HG02610 (cell line): ENCODE measurements at regions not wholly inside any gene's neighbourhood (a gene's known extent, or its start where the extent isn't known, plus 50 kb on each side); places are given as distances from the start of the nearest gene placed in this dataset.

Experiments used
- ATAC-seq: cut with Tn5 transposase; IDR thresholded peaks from one replicate; pipeline ENCODE4 v1.9.1; 2021; ENCODE audit warnings: mild to moderate bottlenecking, moderate library complexity; ENCODE audit not compliant: unreplicated experiment

- ATAC-seq: no peak
Measured at GRCh38 chr12:115517913-115518312, 759.6 kb downstream of the MED13L start.

- no peak for ATAC-seq
Measured at GRCh38 chr12:115511986-115512711, 765.3 kb downstream of the MED13L start.

GRCh38 chr12:115511305-115511704, 766.2 kb downstream of the MED13L start:
- no peak for ATAC-seq

- ATAC-seq: no peak
Measured at GRCh38 chr12:115508990-115509389, 768.5 kb downstream of the MED13L start.

- ATAC-seq: no peak
Measured at GRCh38 chr12:115507951-115508722, 769.4 kb downstream of the MED13L start.

- ATAC-seq: no peak
Measured at GRCh38 chr12:115507560-115507889, 770.0 kb downstream of the MED13L start.

GRCh38 chr12:115506822-115507559, 770.5 kb downstream of the MED13L start:
- no peak for ATAC-seq

- ATAC-seq: peak; percentile 79
Measured at GRCh38 chr12:115504306-115505290, 772.9 kb downstream of the MED13L start.

GRCh38 chr12:115500872-115501271, 776.6 kb downstream of the MED13L start:
- ATAC-seq: no peak

- ATAC-seq: no peak
Measured at GRCh38 chr12:115495300-115495699, 782.2 kb downstream of the MED13L start.

GRCh38 chr12:115492553-115492952, 784.9 kb downstream of the MED13L start:
- ATAC-seq: no peak

- ATAC-seq: no peak
Measured at GRCh38 chr12:115491511-115492250, 785.8 kb downstream of the MED13L start.

- ATAC-seq: no peak
Measured at GRCh38 chr12:115489253-115489652, 788.2 kb downstream of the MED13L start.

GRCh38 chr12:115485967-115486366, 791.5 kb downstream of the MED13L start:
- ATAC-seq: no peak

- ATAC-seq: no peak
Measured at GRCh38 chr12:115485503-115485902, 792.0 kb downstream of the MED13L start.

- ATAC-seq: no peak
Measured at GRCh38 chr12:115482943-115483342, 794.5 kb downstream of the MED13L start.

- no peak for ATAC-seq
Measured at GRCh38 chr12:115481141-115481540, 796.4 kb downstream of the MED13L start.

GRCh38 chr12:115478505-115478904, 794.5 kb upstream of the TBX3 start:
- no peak for ATAC-seq

- no peak for ATAC-seq
Measured at GRCh38 chr12:115474539-115475353, 790.8 kb upstream of the TBX3 start.
